DOHH2 (cell line): ENCODE measurements at regions not wholly inside any gene's neighbourhood (a gene's known extent, or its start where the extent isn't known, plus 50 kb on each side); places are given as distances from the start of the nearest gene placed in this dataset.

ENCODE experiments used
- EZH2phosphoT487 ChIP-seq: fragments of 200-600 bp; sonication (generic); IDR thresholded peaks from 2 replicates; pipeline ENCODE4 v1.6.1; 2017; ENCODE audit warnings: borderline replicate concordance, mild to moderate bottlenecking, antibody characterized with exemption, low read length, moderate library complexity, mixed read lengths
- TF ChIP-seq, protein P1 (sequence below): fragments of 200-600 bp; sonication (generic); IDR thresholded peaks from one replicate; pipeline ENCODE4 v1.5.1; 2014; ENCODE audit warnings: antibody characterized with exemption, mild to moderate bottlenecking, low read depth, low read length; ENCODE audit not compliant: poor library complexity, severe bottlenecking

DNA sequence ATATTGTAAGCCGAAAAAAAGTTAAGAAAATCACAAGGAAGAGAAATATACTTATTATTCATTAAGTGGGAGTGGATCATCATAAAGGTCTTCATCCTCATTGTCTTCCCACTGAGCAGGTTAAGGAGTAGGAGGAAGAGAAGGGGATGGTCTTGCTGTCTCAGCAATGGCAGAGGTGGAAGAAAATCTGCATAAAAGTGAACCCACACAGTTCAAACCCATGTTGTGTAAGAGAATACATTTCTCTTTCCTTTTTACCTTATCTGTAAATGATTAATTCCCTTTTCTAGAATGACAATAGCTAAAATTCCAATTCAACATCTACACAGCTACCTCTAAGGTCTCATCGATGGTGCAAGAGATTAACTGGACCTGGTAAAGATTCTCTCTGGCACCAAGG lies 904.6 kb downstream of the EPHA3 start:
- TF ChIP-seq, protein P1, sequence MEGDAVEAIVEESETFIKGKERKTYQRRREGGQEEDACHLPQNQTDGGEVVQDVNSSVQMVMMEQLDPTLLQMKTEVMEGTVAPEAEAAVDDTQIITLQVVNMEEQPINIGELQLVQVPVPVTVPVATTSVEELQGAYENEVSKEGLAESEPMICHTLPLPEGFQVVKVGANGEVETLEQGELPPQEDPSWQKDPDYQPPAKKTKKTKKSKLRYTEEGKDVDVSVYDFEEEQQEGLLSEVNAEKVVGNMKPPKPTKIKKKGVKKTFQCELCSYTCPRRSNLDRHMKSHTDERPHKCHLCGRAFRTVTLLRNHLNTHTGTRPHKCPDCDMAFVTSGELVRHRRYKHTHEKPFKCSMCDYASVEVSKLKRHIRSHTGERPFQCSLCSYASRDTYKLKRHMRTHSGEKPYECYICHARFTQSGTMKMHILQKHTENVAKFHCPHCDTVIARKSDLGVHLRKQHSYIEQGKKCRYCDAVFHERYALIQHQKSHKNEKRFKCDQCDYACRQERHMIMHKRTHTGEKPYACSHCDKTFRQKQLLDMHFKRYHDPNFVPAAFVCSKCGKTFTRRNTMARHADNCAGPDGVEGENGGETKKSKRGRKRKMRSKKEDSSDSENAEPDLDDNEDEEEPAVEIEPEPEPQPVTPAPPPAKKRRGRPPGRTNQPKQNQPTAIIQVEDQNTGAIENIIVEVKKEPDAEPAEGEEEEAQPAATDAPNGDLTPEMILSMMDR, result no peak
- no peak for TF ChIP-seq EZH2phosphoT487
